ENCODE measurements at regions not wholly inside any gene's neighbourhood (a gene's known extent, or its start where the extent isn't known, plus 50 kb on each side); places are given as distances from the start of the nearest gene placed in this dataset.

DNA sequence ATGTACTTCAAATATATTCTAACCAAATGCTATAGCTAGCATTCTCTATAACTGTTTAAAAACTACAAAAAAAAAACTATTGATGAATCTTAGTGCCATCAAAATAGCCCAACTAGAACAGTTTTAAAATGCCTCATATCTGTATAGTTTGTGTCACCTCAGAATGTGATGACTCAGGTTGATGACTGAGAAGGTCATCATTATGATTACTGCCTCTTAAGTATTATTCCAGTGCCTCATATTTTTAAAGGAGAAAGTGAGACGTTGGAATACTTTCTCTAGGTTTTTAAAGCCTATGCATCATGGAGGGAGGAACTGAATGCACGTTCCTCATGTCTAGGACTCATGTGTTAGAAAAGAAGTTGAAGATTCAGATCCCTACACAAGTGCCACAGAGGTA lies 88.2 kb downstream of the TMA16 start:
- DNase-seq (ENCODE audit: low read depth): no peak

DNA sequence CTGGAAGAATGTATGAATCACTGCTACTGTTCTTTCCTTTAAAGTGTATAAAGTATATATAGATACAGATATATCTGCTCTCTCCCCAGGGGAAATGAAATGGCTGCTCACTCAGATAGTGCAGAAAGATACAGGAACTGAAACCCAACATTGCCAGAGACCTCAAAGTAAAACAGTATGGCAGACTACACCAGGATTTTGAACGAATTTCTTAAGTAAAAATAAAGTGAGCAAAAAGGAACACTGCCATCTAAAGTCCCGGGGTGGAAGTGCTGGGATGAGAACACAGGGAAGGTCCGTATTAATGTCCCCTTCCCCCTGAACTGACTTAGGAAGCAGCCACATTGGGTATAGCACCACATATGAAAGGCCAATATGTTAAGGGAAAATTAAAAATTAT lies 93.4 kb downstream of the TMA16 start:
- DNase-seq (ENCODE audit: low read depth): no peak

DNA sequence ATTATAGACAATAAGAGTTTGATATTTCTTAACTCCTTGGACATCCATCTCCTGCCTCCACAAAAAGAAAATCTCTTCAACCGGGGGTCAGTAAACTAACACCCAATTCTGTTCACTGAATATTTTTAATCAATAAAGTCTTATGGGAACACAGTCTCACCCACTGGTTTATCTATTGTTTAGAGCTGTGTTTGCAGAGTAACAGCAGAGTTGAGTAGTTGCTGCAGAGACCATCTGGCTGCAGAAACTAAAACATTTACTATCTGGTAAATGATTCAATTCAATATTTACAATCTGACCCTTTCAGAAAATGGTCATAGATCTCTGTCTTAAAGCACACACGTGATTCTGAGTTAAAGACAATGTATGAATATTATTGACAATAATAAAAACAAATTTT lies 94.0 kb downstream of the TMA16 start:
- DNase-seq (ENCODE audit: low read depth): no peak

DNA sequence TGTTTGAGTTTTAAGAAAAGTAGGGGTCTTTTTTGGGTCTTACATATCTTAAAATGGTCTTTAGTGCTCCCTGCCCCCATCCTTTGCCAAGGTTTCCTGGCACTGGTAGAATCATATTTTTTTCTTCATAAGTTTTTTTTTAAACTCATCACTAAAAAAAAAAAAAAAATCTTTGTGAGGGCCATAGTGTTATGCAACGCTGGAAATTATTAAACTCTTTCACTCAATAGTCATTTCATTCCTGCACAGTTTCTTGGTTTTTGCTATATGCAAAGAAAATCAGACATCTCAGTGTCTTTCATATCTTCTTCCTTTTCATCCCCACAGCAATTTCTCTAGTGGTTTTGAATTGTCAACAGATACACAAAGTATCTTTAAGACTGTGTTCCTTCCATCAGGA lies 95.6 kb downstream of the TMA16 start:
- DNase-seq (ENCODE audit: low read depth): no peak

DNA sequence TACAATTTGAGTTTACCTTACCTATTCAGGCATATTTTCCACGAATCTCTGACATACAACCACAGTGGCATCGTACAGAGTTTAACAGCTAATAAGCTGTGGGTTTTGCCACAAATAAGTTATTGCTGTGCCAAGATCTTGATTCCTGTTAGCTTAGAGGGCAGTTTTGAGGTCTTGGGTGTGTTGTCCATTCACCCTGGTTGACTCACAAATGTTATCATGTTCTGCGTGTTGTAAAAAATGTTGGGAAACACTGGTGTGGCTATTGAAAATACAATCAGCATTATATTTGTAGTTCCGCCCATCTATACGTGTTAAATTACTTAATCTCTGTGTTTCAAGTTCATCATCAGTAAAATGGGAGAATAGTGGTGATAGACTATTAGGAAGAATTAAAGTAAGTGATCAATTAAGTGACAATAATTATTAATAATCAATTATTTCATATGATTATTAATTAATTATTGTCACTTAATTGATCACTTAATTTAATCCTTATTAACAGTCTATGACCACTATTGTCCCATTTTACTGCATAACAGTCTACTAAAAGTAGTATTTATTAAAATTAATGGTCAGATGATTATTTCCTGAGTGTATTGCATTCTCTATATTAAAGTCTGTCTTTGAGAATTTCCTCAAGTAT lies 96.3 kb downstream of the TMA16 start:
- no peak for DNase-seq (ENCODE audit: low read depth)

DNA sequence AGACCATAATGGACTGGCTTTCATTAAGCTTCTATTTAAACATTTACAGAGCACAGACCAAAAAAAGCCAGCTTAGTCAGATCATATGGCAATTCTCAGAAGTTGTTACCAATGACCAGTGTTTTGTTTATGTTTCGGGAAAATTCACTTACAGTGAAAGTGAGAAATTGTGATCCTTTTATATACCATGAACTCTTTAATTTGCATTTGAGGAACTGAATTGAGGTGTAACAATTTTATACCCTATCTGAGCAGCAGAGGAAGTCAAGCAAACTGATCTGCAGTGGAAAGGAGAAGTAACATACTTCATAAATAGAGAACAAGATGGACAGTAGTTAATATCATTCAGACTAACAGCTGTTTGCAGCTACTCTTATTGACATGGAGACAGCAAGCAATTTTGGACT lies 97.1 kb downstream of the TMA16 start:
- DNase-seq (ENCODE audit: low read depth): no peak

DNA sequence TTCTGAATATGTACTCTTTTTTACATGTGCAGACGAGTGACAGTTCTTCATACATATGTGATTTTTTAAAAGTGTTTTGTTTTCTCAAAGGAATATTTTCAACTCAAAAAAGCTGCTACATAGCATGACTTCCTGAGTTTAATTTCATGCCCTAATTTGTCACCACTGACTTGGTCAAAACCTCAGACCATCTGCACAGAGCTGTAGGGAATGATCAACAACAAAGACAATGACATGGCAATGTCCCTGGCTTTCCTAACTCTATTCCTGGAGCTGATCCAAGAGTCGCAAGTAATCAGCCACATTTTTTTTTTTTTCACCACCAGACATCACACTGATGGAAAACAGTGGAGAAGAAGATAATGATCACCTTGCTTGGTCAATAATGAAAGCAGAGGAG lies 97.7 kb downstream of the TMA16 start:
- no peak for DNase-seq (ENCODE audit: low read depth)

DNA sequence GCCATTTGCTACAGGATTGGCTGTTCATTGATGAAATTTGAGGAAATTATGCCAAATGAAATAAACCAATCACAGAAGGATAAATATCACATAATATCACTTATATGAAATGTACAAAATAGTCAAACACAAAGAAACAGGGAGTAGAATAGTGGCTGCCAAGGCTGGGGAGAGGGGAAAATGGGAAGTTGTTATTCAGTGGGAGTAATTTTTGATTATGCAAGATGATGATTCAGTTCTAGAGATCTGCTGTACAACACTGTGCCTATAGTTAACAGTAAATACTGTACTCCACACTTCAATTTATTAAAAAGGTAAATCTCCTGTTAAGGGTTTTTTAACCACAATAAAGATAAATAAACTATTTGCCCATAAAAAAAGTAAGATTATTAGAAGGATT lies 101.1 kb downstream of the TMA16 start:
- DNase-seq (ENCODE audit: low read depth): no peak

DNA sequence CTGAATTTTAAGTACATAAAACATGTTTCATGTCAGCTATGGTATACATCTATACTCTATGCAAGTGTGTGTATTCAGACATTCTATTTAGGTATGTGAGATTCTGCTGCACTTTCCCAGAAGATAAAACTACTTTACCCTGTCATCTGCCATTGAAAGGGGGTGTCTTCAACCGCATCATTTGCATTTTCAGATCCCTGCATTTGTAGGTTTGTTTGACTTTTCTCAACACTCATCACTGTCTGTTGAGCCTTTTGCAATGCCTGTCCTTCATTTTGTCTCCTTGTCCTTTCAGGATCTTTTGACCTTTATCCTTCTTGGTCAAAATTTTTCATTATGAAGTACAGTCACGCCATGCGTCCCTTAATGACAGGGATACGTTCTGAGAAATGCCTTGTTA lies 103.5 kb downstream of the TMA16 start:
- DNase-seq (ENCODE audit: low read depth): no peak

DNA sequence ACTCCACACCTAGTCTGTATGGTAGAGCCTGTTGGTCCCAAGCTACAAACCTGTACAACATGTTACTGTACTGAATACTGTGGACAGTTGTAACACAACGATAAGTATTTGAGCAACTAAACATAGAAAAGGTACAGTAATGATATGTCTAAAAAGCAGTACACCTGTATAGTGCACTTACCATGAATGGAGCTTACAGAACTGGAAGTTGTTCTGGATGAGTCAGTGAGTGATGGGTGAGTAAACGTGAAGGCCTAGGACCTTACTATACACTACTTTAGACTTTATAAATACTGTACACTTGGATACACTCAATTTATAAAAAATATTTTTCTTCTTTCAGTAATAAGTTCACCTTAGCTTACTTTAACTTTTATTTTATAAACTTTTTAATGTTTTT lies 104.0 kb downstream of the TMA16 start:
- DNase-seq (ENCODE audit: low read depth): no peak

DNA sequence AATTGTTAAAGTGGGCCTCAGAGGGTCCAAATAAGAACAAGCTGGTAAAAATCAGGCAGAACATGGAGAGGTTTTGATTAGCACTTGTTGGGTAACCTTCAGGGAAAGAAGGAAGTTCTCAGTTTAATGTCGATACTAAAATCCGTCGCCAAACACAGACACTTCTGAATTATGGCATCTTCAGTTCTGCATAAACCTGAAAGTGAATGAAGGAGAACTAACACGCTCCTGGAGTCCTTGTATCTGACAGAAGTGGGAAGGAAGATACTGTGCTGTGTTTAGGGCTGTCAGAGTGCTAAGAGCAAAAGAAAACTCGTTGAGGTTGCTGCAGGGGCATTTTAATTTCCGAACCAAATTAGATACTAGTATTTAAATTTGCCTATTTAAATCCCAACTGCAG lies 106.2 kb downstream of the TMA16 start:
- DNase-seq (ENCODE audit: low read depth): no peak

DNA sequence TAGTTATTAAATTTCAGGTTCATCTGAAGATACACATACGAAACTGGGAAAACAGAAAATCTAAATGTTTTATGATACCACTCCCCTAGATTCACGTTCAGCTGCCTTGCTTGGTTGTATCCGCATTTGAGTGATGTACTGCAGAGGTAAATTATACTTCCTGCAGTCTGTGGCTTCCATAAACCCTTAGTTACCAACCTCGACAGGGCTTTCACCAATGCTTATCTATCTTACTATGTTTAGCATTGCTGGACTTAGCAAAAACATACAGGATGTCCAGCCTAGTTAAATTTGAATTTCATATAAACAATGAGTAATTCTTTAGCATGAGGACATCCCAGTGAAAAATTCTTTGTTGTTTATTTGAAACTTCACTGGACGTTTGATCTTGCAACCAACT lies 108.8 kb downstream of the TMA16 start:
- no peak for DNase-seq (ENCODE audit: low read depth)

DNA sequence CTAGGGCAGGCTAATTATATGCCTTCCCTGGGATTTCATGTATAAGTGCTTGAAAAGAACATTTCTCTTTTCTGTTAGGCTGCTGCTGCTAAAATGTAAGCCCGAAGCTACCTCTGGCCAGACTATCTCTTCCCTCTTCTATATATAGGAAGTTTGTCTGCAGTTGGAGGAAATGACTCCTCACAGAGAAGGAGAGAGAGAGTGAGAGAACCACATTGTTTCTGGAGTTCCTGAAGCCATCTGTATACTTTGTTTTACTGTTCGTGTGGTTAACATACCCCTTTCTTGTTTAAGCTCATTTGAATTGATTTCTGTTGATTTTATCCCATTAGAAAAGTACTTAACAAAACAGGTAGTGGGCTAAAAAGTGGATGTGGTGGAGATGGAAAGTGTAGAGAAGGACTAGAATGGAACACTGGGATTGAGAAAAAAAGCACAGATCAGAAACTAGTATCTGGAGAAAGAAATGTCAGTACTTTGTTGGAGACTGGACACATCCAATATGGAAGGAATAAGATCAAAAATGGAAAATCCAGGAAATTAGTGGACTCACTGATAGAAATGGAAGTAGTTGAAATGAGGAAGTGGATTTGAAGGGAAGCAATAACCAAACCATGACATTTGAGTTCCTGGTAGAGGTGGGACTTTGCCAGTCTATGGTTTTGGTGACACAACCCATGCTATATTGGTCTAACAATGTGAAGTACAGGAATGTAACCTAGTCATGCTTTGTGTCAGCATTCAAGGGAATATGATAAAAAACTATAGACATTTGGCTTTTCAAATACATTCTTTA lies 112.6 kb downstream of the TMA16 start:
- DNase-seq (ENCODE audit: low read depth): no peak

DNA sequence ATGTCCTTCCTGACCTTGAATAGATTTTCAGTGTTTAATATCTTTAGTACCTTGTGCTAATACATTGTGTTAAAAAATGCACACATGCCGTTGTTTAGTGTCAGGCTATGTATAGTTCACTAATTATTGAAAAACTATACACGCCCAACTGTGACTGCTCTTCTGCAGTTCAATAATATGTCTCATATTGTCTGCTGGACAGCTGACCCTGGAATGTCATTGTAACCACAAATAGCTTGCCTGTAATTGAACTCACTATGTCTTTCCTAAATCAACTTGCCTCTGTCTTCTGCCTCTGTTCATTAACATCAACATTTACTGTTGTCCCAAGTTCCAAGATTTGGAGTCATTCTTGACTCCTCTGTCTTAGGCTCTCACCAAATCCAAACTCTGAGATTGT lies 114.5 kb downstream of the TMA16 start:
- DNase-seq (ENCODE audit: low read depth): no peak

DNA sequence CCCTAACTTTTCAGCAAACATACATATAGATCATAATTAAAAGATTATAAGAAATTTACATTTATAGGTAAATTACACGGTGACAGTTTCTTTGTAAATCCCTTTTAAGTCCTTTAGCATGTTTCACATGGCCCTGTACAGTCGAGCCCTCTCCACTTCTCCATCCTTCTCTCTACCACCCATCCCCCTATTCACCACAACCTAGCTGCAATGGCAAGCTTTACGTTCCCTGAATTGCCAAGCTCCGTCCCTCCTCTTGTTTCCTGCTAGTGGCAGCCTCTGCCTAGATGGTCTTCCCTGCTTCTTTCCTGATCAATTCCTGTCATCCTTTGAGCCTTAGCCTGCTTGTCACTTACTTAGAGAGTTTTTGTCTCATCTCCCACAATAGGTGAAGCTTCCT lies 116.2 kb downstream of the TMA16 start:
- no peak for DNase-seq (ENCODE audit: low read depth)

DNA sequence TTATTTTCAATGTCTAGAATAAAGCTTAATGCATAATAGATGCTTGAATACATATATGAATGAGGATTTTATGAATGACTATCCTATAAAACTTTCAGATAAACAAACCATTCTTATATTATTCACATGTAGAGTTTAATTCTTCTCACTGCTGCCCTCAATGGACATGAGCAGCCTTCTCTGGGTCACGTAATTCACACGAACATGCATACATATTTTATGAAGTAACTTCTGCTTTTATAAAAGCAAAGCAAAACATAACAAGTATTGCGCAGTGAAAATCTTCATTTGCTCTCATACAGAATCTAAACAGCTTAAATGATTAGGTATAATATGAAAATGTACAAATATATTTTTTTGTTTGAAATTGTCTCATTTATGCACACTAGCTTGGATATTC lies 116.7 kb downstream of the TMA16 start:
- DNase-seq (ENCODE audit: low read depth): no peak

DNA sequence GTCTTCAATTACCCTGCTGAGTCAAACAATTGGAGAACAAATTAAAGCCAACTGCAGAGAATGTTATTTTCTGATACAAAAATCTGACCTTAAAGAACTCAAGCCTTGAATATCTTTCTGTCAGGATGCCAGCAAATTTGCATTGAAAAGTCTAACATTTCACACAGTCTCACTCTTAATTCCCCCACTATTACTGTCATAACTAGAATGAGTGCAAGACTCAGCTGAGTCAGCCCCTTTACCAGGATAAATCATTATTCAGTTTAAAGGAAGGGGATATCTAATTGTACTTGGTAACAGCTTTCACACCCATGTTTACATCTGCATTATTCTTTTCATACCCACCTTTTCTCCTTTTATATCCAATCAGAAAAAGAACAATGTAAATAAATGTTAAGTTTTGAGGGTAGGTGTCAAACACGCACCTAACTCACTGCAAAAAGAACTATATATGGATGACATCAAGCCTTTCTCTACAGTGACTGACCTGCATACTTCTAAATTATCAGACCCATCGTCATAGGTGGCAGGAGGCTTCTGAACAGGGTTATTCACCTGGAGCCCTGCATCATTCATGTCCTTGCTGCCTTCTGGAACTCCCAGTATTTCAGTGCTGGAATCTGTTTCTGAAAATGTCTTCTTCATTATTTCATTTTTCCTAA lies 117.4 kb downstream of the TMA16 start:
- no peak for DNase-seq (ENCODE audit: low read depth)

DNA sequence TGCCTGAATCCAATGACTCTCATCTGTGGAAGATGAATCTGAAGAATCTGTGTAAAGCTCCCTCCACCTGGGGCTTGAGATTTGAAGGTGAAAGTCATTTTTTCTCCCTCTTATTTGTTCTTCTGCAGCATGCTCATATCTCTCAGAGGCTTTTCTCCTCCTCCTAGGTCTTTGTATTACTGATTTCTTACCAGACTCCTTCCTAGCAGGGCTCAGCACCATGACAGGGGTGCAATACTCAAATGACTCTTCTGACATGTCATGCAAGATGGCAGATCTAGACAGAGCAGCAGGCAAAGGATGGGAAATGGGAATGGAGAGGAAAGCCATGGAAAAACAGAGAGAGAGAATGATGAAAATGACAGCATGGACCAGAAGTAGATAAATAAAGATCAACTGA lies 118.3 kb downstream of the TMA16 start:
- no peak for DNase-seq (ENCODE audit: low read depth)

DNA sequence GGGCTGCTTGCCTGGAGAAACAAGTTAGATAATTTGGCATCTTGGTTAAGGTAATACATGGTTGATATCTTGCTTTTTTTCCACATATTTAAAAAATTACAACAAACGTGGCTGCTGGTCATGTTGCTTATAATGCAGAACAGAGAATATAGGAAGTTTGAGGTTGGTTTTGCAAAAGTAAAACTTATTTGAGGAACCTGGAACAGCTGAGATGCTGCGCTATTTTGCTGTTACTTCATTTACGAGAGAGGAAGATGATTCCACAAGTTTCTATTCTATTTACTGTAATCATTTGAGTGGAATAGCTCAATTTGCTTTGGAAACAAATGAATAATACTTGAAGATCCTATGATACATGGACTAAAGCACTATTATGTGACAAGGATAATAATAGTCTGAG lies 118.9 kb downstream of the TMA16 start:
- no peak for DNase-seq (ENCODE audit: low read depth)

DNA sequence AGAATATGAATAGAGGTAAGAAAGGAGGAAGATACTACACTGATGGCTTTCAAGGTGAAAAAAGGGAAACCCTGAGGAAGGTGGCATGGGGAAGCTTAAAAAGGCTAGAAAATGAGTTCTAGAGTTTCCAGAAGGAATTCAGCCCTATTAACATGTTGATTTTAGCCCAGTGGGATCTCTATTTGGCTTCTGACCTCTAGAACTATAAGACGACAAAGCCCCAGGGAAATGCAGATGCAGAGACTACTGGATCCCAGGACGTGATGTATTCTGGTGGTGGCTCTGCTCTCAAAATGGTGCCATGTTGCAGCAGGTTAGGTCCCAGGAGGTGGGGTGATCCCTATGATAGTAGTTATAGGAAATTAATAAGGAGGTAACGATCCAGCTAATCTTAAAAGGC lies 120.4 kb downstream of the TMA16 start:
- no peak for DNase-seq (ENCODE audit: low read depth)

DNA sequence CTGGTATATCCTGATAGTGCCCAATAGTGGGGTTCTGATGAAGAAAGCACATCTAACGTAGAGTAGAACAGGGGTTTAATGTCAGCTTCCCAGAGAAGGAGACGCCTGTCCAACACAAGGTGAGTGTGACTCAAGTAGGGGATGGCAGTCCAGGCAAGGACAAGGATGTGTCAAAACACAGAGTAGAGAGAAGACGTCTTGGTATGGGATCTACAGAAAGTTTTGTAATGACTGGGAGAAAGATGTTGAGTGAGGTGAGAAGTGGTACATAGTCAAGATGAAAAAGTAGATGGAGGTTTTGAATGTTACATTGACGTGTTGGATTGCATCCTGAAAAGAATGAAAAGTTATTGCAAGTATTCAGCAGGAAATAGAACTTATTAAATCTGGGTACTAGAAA lies 124.4 kb downstream of the TMA16 start:
- DNase-seq (ENCODE audit: low read depth): no peak

DNA sequence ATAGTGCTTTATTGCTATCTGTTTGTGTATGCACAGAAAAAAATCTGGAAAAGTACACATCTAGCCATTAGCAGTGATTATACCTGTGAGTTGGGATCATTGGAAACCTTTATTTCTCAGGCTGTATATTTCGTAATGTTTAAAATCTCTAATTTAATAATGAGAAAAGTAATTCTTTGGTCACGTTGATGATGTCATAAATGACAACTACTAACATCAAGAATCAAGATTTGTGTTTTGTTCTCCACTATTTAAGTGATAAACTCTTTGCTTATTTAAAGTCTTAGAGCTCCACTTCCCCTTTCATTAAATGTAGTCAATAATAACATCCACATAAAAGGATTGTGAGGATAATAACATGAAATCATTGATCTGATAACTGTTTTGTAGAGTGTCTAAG lies 126.2 kb downstream of the TMA16 start:
- no peak for DNase-seq (ENCODE audit: low read depth)

DNA sequence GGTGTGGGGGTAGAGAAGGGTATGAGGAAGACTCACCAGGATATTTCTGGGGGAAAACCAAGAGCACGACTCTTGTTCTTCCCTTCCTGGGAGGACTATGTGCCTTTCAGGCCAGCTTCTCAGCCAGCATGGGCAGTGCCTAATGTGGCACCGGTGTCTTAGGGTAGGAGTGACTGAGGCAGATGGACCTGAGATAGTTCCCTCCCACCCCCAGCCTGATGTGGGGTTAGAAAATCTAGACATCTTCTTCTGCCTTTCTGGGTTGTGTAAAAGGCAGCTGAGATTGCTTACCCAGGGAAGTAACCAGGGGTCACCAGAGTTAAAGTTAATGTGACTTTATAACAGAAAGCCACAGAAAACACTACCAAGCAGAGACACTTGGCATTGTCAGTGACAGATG lies 127.3 kb downstream of the TMA16 start:
- DNase-seq (ENCODE audit: low read depth): no peak
